DMS79 (cell line): ENCODE measurements at regions not wholly inside any gene's neighbourhood (a gene's known extent, or its start where the extent isn't known, plus 50 kb on each side); places are given as distances from the start of the nearest gene placed in this dataset.
A peak's percentile ranks its signal among the peaks of the same experiment; 100 is the strongest.

Experiments used
- DNase-seq: peaks from one replicate; lab custom pipeline; 2025; lab: John Stamatoyannopoulos, UW

DNA sequence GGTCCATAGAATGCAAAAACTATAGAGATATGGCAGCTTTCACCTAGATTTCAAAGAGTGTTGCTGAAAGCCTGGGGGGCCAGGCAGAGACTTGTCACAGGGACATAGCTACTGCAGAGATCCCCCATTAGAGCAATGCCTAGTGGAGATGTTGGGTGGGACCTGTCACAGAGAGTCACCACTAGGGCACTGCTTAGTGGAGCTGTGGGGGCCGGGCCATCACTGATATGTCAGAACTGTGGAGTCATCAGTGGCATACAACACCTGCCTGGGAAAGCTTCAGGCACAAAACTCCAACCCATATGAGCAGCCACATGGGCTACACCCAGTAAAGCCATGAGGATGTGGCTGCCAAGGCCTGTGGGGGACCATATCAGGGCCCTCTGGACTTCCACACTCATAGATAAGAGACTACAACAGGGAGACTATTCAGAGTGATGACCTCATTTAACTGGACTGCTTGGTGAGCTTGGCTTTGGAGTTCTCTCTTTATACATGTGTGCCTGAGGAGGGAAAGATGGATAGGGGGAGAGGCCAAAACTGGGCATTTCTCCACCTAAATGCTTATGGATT, 176.3 kb downstream of the ZNF621 start:
- no peak for DNase-seq

GRCh38 chr3:40704224-40704623, 179.5 kb downstream of the ZNF621 start:
- DNase-seq = no peak

- no peak for DNase-seq
Measured at GRCh38 chr3:40705663-40706062, 180.9 kb downstream of the ZNF621 start.

DNA sequence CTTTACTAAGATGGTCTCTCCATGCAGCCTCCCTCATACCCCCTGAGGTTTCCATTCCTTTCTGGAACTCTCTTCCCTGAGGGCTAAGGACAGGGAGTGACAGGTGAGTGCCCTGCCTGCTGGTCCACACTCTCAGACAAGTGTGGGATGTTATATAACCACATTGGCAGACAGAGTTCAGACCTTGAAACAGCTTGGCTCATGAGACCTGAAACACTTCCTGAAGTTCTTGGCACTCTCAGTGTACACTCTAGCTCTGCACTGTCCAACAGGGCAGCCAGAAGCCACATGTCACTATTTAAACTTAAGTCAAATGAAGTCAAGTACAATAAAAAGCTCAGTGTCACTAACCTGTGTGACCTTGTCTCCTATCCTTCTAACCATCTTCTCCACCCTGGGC, 188.5 kb downstream of the ZNF621 start:
- DNase-seq = no peak

GRCh38 chr3:40713795-40714194, 189.0 kb downstream of the ZNF621 start:
- no peak for DNase-seq

- DNase-seq = no peak
Measured at GRCh38 chr3:40714771-40715345, 190.1 kb downstream of the ZNF621 start.

- DNase-seq = no peak
Measured at GRCh38 chr3:40715551-40715950, 190.8 kb downstream of the ZNF621 start.

- no peak for DNase-seq
Measured at GRCh38 chr3:40717471-40717870, 192.7 kb downstream of the ZNF621 start.

- DNase-seq = no peak
Measured at GRCh38 chr3:40718209-40718608, 193.4 kb downstream of the ZNF621 start.

GRCh38 chr3:40718681-40719080, 193.9 kb downstream of the ZNF621 start:
- no peak for DNase-seq

- no peak for DNase-seq
Measured at GRCh38 chr3:40719660-40720287, 195.0 kb downstream of the ZNF621 start.

DNA sequence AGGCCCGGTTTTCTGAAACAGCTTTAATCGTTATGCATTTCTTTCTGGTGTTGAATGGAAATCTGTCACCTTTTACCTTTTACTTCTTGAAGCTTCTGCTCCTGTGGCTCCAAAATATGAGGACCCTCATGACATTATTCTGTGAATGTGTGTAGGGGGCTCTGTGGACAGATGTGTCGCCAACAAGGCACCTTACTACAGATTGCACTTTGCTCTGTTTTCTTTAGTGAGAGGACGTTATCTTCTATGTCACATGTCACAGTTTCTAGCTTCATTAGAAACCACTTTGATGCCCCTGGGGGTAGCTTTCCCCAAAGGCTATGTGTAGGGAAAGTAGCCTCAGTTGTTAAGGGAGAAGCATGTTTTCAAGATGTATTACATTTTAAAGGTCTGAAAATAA, 195.6 kb downstream of the ZNF621 start:
- DNase-seq = no peak

DNA sequence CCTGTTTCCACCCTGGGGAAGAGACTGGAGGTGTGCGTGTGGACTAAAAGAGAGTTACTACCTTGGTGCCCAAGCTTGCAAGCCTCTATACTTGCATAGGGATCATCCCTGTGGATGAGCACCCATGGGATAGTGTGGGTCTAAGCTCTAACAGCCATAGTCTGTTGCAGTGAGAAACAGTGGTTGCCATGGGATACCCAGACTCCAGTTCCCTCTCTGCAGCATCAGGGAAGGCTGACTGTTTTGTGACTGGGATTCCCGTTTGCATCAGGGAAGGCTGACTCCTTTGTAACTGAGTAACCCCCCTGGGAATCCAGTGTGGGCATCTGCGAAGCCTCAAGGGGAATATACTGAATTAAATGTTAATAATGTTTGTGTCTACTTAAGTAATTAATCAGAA, 196.1 kb downstream of the ZNF621 start:
- DNase-seq = no peak

- DNase-seq = no peak
Measured at GRCh38 chr3:40723083-40723660, 198.4 kb downstream of the ZNF621 start.

GRCh38 chr3:40725031-40725430, 200.3 kb downstream of the ZNF621 start:
- no peak for DNase-seq

DNA sequence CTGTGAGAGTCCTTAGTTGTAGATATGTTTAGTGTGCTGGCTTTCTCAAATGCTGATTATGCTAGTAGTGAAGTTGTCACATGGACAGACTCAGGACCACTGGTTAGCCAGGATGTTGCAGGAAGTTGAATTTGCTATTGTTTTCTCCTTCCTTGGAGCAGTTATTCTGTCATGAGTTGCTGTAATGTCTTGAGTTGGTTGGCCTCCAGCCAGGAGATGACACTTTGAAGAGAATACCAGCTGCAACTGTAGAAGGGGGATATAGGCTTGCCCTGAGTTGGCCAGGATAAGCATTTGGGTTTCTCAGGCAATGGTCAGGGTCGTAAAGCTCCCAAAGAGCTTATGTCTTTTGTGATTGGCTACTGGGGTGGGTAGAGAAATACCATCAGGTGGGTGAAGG, 206.7 kb downstream of the ZNF621 start:
- no peak for DNase-seq

GRCh38 chr3:40736943-40737342, 212.2 kb downstream of the ZNF621 start:
- no peak for DNase-seq

DNA sequence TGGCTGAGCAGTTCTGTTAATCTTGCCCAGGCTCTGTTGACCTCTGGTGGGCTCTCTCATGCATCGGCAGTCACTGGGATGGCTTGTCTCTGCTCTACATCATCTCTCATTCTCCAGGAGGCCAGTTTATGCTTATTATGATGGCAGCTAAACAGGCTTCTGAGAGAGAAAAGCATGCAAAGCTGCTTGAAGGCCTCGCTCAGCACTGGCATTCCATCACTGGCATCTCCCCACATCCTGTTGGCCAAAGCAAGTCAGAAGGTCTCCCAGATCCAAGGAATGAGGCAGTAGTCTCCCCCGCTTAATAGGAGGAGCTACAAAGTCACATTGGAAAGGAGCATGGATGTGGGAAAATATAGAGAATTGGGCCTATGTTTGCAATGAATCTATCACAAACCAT, 212.6 kb downstream of the ZNF621 start:
- no peak for DNase-seq

- no peak for DNase-seq
Measured at GRCh38 chr3:40739971-40740370, 215.2 kb downstream of the ZNF621 start.

DNA sequence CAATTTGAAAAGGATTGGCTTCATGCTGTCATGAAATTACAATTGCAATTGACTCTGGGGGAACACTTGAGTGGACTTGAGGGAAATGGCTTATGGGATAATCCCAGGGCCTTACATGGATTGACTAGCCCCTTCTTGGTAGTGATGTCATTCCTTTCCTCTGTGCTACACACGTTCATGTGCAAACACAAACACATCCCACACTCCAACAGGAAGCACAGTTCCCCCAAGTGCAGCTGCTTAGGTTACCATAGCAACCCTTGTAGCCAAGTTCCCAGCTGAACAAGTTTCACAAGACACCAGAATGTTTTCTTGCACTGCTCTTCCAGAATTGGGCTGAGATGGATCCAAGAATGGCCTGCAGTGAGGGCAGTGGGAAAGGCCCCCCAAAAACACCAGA, 217.0 kb downstream of the ZNF621 start:
- peak; percentile 52 for DNase-seq

- no peak for DNase-seq
Measured at GRCh38 chr3:40745381-40746106, 220.8 kb downstream of the ZNF621 start.

- DNase-seq = no peak
Measured at GRCh38 chr3:40751666-40752065, 226.9 kb downstream of the ZNF621 start.

- DNase-seq = no peak
Measured at GRCh38 chr3:40752492-40752891, 227.7 kb downstream of the ZNF621 start.
